Esophagus mucosa (tissue), 1 donor: ENCODE measurements at regions not wholly inside any gene's neighbourhood (a gene's known extent, or its start where the extent isn't known, plus 50 kb on each side); places are given as distances from the start of the nearest gene placed in this dataset.

Experiments used
- ATAC-seq: fragments of 200-7000 bp; cut with Tn5 transposase; one replicate; pipeline ENCODE4 v1.9.1; 2020
- donor health status: DM: yes; HTN: yes; CAD: no.

DNA sequence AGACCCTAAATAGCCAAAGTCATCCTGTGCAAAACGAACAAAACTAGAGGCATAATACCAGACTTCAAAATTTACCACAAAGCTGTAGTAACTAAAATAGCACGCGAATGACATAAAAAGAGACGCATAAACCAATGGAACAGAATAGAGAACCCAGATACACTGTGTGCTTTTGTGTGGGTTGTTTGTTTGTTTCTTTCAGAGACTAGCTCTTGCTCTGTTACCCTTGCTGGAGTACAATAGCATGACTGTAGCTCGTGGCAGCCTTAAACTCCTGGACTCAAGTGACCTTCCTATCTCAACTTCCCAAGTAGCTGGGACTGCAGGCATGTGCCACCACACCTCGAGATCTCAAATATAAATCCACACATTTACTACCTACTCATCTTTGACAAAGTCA is 1314.6 kb upstream of the GBE1 start:
- ATAC-seq = no peak

DNA sequence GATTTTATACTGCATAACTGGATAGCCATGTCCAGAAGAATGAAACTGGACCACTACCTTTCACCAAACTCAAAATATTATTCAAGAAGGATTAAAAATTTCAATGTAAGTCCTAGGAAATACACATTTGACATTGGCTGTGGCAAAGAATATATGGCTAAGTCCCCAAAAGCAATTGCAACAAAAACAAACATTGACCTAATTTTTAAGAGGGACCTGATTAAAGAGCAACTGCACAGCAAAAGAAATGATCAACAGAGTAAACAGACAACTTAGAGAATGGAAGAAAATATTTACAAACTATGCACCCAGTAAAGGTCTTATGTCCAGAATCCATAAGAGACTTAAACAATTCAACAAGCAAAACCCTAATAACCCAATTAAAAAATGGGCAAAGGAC is 1313.0 kb upstream of the GBE1 start:
- ATAC-seq = no peak

DNA sequence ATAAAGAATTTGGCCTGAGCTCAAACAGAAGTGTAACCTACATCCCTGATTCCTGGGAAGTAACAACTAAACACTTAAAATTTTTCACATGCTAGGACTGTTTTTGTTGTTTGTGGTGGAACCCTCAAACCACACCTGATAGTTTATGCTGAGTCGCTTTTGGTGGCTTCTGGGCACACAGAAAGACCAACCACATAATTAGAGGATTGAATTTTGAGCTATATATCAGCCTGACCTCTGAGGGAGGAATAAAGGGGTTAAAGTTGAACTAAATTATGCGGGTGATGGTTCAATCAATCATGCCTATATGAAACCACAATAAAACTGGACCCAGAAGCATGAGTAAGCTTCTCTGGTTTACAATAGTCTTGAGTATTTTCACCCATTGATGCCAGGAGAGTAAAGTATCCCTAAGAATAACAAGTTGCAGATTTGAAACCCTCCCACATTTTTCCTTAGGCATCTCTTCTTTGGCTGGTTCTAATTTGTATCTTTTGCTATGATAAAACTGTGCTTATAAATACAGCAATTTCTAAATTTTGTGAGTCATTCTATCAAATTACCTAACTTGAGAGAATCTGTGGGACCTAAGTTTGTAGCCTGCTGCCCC is 1304.5 kb upstream of the GBE1 start:
- ATAC-seq = no peak

DNA sequence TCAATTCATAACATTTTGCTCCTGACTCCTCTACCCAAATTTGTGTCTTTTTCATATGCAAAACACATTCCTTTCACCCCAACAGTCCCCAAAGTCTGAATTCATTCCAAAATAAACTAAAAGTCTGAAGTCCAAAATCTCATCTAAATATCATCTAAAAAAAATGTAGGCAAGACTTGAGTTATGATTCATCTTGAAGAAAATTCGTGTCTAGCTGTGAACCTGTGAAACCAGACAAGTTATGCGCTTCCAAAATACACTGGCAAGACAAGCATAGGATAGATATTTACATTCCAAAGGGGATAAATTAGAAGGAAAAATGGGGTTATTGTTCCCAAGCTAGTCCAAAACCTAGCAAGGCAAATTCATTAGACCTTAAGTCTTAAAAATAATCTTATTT is 1302.0 kb upstream of the GBE1 start:
- ATAC-seq = no peak

DNA sequence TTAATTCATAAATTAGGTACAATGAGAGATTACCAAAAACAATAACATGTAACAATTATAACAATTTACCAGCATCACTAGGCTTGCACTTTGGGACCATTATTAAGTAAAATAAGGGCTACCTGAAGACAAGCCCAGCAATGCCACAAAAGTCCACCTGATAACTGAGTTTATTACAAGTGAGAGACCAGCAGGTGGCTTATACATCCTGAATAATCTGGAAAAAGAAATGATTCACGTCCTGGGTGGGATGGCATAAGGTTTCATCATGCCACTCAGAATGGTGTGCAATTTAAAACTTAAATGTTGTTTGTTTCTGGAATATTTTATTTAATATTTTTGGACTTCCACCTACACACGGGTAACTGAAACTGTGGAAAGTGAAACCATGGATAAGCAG is 1287.1 kb upstream of the GBE1 start:
- no peak for ATAC-seq

DNA sequence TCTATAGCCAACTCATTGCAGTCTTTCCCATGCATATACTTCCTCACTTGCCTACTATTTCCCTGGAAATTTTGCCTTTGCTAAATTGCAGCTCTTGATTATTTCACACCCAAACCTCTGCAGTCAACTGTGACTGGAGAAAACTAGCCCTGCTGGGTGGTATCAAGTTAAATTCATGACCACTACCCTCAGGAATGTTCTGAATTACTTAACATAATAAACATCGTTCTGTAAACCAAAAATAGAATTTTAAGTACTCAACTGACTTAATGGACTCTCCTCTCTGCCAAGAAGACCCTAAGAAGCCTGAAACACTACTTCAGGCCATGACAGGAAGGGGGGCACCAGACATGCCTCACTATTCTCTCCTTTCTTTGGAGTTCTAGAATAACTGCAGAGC is 1278.0 kb upstream of the GBE1 start:
- no peak for ATAC-seq

DNA sequence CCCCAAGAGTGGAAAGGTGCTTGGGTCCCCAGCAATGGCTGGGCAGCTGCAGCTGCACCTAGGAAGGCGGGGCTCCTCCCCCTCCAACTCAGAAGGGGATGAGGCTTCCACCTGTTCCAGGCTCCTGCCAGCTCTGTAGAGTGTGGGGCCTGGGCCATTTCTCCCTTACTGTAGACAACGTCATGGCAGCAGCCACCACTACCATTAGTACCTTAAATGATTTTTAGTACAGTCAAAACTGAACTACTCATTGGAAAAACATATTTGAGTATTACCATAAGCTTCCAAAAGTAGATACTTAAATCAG is 1274.2 kb upstream of the GBE1 start:
- no peak for ATAC-seq

DNA sequence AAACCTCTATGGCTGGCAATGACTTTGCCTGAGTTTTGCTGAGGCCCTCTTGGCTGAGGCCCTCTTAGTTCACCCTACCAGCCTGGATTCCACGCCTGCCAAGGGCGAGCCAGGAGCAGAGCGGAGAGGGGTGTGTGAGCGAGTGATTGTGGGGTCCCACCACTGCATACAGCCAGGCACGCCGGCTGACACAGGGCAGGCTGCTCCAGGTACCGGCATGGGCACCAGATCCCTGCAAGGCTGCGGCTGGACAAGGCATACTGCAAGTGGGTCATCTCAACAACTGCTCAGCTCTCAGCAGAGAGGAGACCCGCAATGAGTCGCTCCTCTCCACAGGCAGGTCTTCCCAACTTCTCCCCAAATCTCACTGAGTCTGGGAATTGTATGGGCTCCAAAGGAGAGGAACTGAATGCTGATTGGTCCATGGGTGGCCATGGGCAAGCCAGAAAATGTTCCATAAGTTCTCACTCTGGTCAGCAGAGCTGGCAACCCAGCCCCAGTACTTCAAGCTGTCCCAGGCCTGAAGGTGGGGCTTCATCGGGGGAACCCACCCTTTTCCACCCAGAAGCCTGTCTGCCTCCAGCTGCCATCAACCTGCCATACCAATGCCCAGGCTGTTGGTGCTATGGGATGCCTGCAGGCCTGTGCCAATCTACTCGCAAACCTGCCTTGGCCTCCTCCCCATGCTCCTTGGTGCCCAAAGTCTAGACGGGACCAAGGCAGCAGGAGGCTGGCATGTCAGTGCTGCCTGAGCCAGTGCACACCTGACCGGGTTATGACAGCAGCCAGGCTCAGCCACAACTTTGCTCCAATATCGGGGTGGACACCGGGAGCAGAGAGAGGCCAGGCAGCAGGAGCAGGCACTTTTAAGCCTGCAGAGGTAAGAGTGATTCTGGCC is 1273.6 kb upstream of the GBE1 start:
- no peak for ATAC-seq

DNA sequence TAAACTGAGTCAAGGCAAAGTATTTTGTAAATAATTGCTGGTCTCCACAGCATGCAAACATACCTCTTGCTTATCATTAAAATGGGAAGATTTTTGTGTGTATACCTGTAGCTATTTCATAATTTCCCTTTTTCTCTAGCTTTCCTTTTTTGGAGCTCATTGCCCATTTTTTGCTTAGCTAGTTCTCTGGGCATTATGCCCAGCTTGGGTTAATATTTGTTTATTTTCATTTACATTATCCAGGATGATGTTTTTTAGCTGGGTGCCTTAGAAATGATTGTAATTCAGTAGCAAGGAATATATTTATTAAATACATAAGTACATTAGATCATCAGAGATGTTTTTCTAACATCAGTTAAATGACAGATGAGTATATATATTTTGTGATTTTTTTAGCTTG is 1271.7 kb upstream of the GBE1 start:
- no peak for ATAC-seq

DNA sequence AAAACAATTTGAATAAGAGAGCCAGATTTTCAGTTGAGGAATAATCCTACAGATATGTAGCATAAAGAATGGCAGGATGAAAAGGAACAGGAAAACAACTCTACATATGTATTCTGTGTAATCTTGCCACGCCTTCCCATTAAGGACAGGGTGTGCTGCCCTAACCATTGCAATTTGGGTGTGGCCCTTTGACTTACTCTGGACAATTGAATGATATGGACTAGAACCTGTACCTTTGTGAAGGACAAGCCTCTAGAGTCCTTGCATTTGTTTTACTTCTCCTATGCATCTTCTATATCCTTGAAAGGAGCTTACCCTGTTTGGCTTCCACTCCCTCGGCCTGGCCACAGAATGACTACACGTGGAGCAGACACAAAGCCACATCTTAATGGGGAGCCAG is 1261.6 kb upstream of the GBE1 start:
- ATAC-seq = peak; percentile 88

DNA sequence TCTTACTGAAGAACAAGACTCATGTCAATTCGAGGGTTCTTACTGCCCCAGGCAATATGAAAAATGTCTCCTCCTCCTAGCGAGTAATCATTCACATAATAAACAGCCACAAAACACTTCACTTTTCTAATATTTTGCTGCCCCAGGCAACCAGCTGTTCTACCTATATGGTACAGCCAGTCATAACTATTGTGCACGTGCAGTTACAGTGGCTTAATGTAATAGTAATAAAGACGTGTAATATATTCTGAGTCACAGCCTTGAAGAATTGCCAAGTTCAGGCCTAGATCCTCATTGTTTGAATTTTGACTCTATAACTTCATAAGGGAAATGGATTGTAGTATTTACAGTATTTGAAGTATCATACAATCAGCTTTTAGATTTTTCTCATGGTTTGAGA is 1250.0 kb upstream of the GBE1 start:
- ATAC-seq = peak; percentile 86

DNA sequence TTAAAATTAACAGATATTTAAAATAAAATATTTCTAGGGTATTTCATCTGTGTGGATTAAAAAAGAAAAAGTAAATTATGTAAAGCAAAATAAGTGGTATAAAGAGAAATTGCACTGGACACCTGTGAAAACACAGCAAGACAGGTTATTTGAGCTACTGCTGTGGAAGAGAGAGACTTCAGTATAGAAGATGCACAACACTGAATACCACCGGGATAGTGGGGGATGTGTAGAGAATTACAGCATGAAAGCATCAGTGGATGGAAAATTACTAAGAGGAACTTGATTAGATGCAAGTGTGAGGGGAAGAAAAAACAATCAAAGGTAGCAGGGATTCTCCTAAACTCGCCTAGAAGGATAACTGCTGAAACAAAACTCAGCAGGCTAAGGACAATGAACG is 1242.5 kb upstream of the GBE1 start:
- no peak for ATAC-seq

DNA sequence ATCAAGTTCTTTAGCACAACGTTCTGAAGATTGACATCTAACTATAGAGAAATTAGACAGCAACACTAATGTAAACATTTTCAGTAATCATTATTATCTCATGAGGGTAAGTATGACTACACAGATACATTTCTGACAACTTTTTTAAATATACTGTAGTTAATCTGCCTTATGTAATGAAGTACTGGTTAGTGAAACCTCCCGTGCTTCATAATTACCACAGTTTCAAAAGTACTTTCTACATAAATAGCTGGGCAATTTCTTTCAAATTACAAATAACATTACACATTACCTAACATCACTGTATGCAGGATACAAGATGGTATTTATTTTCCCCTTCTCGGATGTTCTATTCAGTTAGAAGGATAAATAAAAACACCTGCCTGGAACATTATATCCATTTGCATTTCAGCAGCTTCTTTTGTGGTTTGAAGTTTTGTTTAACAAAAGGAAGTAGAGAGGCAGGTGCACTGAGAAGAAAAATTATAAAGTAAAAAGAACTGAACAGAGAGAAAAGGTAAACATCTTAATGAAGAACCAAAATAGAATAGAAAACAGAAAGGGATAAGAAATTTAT is 1241.5 kb upstream of the GBE1 start:
- no peak for ATAC-seq

DNA sequence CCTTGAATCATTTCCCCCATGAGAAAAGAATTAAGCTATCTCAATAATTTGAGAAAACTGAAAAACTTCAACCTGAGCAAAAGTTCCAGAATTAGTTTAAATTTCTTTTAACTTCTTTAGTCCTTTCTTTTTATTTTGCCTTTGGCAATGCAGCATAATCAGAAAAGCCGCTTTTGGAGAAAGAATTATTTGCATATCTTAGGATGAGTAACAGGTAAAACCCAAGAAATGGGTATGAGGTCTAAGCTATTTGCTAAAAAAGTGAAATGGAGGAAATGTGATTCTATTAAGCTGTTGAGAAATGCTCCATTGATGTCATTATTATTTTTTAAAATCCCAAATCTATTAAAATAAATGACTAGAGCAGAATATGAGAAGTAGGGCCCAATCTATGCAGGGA is 1238.3 kb upstream of the GBE1 start:
- ATAC-seq = no peak

DNA sequence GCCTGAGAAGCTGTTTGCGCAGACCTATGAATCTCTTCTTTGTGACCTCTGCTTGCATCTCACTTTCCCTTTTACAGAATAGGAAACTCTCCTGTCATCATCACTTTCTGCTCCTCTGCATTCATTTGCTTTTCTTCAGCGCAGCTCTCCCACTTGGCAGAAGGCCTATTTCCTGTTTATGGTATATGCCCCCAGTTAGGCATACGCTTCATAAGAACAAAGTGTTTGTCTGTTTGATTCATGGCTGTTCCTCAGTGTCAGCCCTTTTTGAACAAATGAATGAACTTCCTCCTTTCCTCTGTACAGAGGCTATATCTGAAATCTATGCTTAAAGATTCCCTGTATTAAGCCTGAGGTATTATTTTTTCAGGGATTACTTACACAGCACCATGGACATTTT is 1216.9 kb upstream of the GBE1 start:
- ATAC-seq = no peak

DNA sequence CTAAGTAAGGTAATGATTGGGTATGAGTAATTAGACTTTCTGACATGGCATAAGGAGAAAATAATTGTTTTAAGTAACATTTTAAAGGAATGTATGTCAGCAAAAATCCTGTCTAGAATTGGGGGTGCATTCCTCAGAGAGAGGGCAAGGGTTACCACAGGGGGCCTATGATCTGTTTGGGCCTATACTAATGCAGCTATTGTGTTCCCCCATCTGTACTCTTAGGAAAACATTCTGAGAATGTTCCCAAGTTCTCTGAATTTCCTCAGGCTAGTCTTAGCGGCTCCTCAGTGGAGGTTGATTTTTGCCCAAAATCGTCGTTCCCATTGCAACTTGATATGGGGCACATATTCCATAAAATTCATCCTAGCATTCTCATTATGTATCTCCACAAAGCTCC is 1216.4 kb upstream of the GBE1 start:
- ATAC-seq = no peak

DNA sequence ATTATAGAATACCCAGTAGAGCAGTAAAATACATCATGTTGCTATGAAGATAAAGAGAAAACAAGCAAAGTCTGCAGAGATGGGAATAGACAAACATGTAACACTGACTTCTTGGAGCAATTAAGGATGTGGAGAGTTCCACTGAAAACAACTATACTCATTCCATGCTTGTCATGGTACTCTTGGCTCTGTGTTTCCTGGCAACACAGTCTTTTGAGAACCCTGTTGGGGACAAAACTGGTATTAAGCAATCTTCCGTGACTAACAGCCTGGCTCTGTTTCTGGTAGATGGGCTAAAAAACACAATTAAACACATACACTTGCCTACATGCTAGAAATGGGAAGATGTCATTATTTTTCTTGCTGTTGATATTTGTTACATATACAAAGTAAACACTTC is 1212.3 kb upstream of the GBE1 start:
- ATAC-seq = no peak

DNA sequence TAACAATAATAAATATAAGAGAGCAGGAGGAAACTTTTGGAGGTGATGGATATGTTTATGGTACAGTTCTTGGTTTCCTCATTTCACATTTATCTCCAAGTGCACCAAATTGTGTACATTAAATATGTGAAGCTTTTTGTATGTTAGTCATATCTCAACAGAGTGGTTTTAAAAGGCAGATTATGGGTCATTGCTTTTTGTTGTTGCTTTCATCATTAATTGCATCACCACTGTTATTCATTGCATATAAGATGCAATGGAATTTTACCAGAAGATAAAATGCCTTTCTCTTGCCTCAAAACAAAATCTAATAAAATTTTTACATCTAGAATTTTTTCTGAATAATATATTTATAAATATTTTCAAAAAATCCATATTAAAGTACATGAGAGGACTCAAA is 1198.9 kb upstream of the GBE1 start:
- no peak for ATAC-seq

DNA sequence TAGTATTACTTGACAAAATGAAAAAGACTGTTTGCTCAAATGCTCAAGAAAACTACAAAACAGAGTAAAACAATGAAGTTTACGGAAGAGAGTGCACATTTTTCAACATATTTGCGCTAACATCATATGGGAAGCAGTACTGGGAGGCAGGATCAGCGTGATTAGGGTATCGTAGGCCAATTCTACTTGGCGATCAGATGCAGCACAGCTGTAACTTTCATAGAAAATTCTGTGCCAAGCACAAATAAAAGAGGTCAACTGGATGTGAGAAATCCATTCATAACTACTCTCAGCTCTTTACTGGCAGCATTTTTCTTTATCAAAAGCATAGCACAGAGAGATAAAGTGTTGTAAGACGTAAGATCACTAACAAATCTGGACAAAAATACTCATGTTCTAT is 1196.3 kb upstream of the GBE1 start:
- ATAC-seq = no peak

DNA sequence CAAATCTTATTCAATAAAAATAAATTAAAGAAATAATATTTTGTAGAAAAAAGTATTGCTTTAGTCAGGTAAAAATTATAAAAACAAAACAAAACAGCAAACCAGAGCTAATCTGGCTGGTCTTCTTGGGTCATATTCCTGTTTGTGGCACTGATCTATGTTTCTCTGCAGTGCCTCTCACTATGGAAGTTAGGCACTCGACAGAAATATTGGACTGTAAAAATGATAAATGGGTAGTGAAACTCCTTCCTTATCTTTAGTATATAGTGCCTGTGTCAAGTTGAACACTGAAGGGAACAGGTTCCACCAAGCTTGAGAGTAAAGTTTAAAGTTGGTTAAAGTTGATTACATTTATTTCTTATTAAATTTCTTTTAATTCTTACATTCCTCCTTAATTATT is 1195.6 kb upstream of the GBE1 start:
- ATAC-seq = no peak

DNA sequence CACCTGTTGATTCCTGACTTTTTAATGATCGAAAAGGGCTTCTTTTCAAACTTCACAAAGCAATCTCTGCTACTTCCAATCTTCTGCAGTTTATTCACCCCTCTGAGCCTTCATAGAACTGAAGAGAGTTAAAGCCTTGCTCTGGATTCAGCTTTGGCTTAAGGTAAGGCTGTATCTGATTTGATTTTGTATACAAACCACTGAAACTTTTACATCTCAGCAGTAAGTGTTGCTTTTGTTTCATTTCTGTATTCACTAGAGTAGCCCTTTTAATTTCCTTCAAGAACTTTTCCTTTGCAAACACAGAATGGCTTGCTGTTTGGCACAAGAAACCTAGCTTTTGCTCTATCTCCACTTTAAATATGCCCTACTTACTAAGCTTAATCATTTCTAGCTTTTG is 1193.0 kb upstream of the GBE1 start:
- no peak for ATAC-seq

DNA sequence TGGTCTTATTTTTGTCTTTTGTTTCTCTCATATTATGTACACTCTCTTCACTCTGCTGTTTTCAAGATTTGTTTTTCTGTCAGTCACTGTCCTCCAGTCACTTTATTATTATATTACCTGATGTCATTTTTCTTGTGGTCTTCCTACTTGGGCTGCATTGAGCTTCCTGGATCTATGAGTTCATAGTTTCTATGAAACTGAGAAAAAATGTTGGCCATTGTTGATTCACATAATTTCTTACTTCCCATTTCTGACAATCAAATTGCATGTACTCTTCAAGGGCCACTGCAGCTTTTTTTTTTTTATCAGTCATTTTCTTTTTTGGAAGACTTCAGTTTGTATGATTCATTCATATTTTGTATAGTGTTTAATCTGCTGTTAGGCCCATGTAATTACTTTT is 1180.6 kb upstream of the GBE1 start:
- ATAC-seq = no peak

DNA sequence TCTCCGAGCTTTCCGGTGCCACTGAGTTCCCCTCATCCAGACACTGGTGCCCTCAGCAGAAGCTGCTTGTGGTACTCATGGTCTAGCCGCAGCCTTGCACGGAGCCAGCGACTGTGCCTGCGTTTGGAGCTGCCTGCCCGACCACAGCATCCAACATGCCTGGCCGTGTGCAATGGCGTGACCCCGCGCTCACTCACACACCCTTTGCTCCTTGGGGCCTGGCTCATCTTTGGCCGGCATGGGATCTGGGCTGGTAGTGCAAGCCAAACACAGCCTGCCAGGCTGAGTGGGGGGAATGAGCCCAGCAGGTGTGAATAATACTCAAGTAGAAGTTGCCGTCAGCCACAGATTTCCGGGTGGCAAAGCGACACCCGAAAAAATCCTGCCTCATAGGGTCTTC is 1178.7 kb upstream of the GBE1 start:
- ATAC-seq = no peak

DNA sequence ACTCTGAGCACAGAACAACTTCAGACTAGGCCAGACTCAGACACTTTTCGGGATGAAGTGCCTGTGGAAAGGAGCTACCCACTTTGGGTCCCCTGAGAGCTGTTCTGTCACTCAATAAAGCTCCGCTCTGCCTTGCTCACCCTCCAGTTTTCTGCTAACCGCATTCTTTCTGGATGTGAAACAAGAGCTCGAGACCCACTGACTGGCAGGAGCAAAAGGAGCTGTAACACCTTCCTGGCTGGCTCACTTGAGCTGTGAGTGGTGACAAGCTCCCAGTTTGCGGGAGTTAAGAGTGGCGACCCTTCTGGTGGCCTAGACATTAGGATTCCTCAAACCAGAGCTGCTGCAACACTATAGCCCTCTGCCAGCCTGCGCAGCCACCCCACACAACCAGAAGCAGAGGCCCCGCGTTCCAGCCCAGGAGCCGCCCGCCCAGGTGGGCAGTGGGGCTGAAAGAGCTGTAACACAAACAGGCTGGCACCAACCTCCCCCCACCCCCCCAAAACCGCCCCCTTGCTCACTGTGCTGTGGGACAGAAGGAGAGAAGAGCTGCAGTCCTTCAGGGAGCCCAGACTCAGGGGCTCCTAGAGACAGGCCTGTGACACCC is 1178.1 kb upstream of the GBE1 start:
- no peak for ATAC-seq
